ENCODE measurements at regions not wholly inside any gene's neighbourhood (a gene's known extent, or its start where the extent isn't known, plus 50 kb on each side); places are given as distances from the start of the nearest gene placed in this dataset.
A peak's percentile ranks its signal among the peaks of the same experiment; 100 is the strongest.

- TF ChIP-seq EZH2 (IDR thresholded peaks at IDR 0.05; ENCODE audit: low read length): no peak
- peak; percentile 61 to 71 (median 70) for TF ChIP-seq CTCF (optimal IDR thresholded peaks at IDR 0.05 in 1 of 3, IDR thresholded peaks at IDR 0.05 in 1 of 3, conservative IDR thresholded peaks at IDR 0.05 in 1 of 3; ENCODE audit: extremely low read depth in 1 of 3, insufficient read depth in 2 of 3, low read length in 3 of 3)
Measured at GRCh38 chr16:74107795-74108610, 188.6 kb upstream of the PSMD7 start.

Measured in keratinocyte (primary cell).